GM19240 (cell line): ENCODE measurements at regions not wholly inside any gene's neighbourhood (a gene's known extent, or its start where the extent isn't known, plus 50 kb on each side); places are given as distances from the start of the nearest gene placed in this dataset.
"Not testable (repeated sequence)": the region's sequence is repeated elsewhere in the genome, so short reads cannot be mapped to it uniquely, and the experiment has no call there.

Experiments
- DNase-seq: peaks from one replicate; pipeline ENCODE4 v3.0.0; 2011; ENCODE audit warnings: low spot score; ENCODE audit not compliant: insufficient read length

- DNase-seq: no peak
Observed at GRCh38 chr5:103385722-103386121, 127.2 kb downstream of the MACIR start.

GRCh38 chr5:103377638-103378037 lies 119.1 kb downstream of the MACIR start:
- not testable (repeated sequence) for DNase-seq

- no peak for DNase-seq
Observed at GRCh38 chr5:103375863-103376591, 117.5 kb downstream of the MACIR start.

DNA sequence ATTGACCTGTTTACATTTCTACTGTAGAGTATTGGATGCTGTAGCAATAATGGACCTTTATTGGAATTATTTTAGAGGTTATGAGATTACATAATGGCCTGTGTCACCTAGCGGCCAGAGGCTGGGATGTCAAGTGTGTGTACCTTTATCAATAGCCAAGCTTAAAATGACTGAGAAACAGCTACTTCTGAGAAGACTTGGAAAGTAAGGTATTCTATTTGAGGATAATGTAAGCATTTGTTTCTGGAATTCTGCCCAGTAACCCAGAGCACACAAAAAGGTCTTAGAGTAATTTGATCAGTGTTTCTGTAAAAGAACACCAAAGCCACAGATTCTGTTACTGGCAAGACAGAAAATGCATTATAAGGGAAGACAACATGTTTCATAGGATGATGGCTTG lies 116.8 kb downstream of the MACIR start:
- no peak for DNase-seq

GRCh38 chr5:103374473-103374963 lies 116.0 kb downstream of the MACIR start:
- DNase-seq: no peak

- DNase-seq: no peak
Observed at GRCh38 chr5:103373597-103374472, 115.3 kb downstream of the MACIR start.

- DNase-seq: no peak
Observed at GRCh38 chr5:103371046-103371607, 112.6 kb downstream of the MACIR start.

- no peak for DNase-seq
Observed at GRCh38 chr5:103369125-103370120, 110.9 kb downstream of the MACIR start.

GRCh38 chr5:103367702-103368101 lies 109.1 kb downstream of the MACIR start:
- no peak for DNase-seq

GRCh38 chr5:103366918-103367549 lies 108.5 kb downstream of the MACIR start:
- DNase-seq: no peak

DNA sequence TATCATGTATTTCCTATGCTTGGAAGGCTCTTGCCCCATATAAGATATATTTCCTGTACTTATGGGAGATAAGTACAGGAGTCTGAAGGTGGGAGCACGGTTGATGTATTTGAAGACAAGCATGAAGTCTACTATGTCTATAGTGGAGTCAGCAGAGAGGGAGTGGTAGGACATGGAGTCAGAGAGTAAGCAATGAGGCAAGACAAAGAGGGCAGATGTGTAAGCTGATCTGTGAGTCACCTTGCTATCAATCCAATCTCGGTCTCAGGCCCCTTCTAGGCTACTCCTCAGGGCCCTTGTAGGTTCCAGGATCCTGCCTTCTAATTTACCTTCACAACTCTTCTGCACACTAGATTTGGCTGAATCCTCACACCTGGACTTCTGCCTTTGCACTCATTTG lies 105.5 kb downstream of the MACIR start:
- DNase-seq: no peak

GRCh38 chr5:103362211-103362610 lies 103.6 kb downstream of the MACIR start:
- no peak for DNase-seq

DNA sequence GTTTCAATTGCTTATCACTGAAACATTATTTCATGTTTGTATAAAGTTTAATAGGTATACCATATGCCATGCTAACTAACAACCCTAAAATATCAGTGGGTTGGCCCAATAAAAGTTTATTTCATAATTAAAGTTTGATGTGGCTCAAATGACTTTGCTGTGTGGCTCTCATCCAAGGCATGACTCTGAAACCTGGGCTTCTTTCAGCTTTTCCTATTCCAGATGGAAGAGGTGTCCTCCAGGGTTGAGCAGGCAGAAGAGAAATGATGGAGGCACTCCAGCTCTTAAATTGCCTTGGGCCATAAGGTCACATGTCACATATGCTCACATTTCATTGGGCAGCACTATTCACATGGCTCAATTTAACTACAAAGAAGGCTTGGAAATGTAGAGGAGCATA lies 101.9 kb downstream of the MACIR start:
- DNase-seq: no peak

GRCh38 chr5:103358305-103358995 lies 99.9 kb downstream of the MACIR start:
- no peak for DNase-seq

DNA sequence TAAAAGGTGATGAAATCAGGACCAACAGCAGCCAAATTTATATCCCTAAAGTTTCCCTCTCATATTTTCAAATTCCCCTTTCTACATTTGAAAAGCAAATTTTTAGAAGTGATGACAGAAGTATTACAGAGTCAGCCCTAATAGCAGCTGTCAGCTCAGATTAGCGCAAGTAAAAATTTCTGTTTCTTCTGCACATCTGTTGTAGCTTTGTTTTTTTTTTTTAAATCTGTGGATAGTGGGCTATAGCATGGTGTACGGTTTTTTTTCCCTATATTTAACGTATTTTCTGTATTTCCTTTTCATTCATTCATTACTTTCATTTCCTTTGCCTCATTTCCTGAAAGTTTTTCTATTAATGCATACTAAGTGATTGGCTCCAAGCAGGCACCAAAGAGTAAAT lies 99.1 kb downstream of the MACIR start:
- no peak for DNase-seq

GRCh38 chr5:103356350-103357091 lies 98.0 kb downstream of the MACIR start:
- no peak for DNase-seq

DNA sequence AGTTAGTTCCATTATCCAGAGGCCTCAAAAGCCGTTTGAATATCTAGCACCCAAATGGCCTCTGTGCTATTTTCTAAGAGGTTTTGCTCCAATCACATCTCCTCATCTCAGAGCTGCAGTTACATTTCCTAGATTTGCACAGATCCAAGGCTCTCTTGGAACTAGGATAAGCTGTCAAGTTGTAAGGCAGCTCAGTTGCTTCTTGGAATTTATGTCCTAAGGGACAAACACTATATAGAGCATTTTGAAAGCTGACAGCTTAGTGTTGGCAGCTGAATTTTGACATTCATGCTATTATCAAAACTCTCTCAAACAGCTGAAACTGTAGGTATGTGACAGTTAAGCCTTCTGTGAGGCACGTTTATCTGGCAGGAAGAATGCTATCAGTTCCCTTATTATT lies 97.0 kb downstream of the MACIR start:
- DNase-seq: no peak

DNA sequence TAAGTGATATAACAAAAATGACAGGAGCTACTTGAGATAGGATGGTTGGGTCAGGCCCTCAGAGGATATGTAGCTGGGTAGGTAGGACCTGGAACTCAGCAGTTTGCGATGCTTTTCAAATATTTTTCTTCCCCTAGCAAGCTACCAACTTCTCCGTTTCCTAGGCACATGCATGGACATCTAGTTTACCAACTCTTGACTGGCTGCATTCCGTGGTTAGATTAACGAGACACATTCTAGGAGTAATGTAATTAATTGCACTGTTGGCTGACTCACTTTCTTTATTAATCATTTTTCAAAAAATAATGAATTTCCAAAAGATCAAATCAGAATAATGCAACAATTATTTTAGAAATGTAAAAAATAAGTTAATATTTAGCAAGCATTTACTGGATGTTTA lies 95.9 kb downstream of the MACIR start:
- no peak for DNase-seq

- DNase-seq: no peak
Observed at GRCh38 chr5:103353581-103353980, 95.0 kb downstream of the MACIR start.
